Keratinocyte (primary cell): ENCODE measurements at regions not wholly inside any gene's neighbourhood (a gene's known extent, or its start where the extent isn't known, plus 50 kb on each side); places are given as distances from the start of the nearest gene placed in this dataset.

ENCODE experiments used
- DNase-seq: peaks from one replicate; pipeline ENCODE4 v3.0.0-alpha.2; 2011; ENCODE audit warnings: low read depth, missing footprints, low spot score
- FAIRE-seq: peaks from 2 replicates; lab custom pipeline; 2011; peaks lifted over from hg19 to GRCh38; lab: Jason Lieb, UNC
- H2AFZ ChIP-seq: 2 replicates; pipeline ENCODE4 v1.6.0; 2012; ENCODE audit warnings: low read length, control low read depth, inconsistent platforms; ENCODE audit not compliant: control insufficient read depth
- H3K27ac ChIP-seq: 2 replicates; pipeline ENCODE4 v1.5.1; 2011; ENCODE audit warnings: low read length; ENCODE audit not compliant: control insufficient read depth, insufficient read depth
- H3K27me3 ChIP-seq: 3 replicates; pipeline ENCODE4 v1.6.0; 2011; ENCODE audit warnings: low read length; ENCODE audit not compliant: control insufficient read depth, insufficient read depth; ENCODE audit errors: extremely low read depth
- H3K36me3 ChIP-seq, 2 experiments: 2 replicates in 1 of 2; 3 replicates in 1 of 2; pipeline ENCODE4 v1.5.1; 2011; ENCODE audit warnings: low read length in 2 of 2, mild to moderate bottlenecking in 1 of 2; ENCODE audit not compliant: control insufficient read depth in 2 of 2, insufficient read depth in 2 of 2; ENCODE audit errors: extremely low read depth in 1 of 2
- H3K4me1 ChIP-seq: 3 replicates; pipeline ENCODE4 v1.5.1; 2011; ENCODE audit warnings: low read length; ENCODE audit not compliant: control insufficient read depth, insufficient read depth; ENCODE audit errors: extremely low read depth
- H3K4me2 ChIP-seq: 3 replicates; pipeline ENCODE4 v1.6.0; 2011; ENCODE audit warnings: low read depth, low read length; ENCODE audit not compliant: control insufficient read depth, insufficient read depth; ENCODE audit errors: extremely low read depth
- H3K4me3 ChIP-seq, 3 experiments: fragments of 200-600 bp in 1 of 3; sonication (generic) in 1 of 3; 2 replicates in 2 of 3; 3 replicates in 1 of 3; pipeline ENCODE4 v1.5.1; 2011 to 2016; ENCODE audit warnings: low read length in 3 of 3, mild to moderate bottlenecking in 3 of 3, control low read depth in 2 of 3, inconsistent platforms in 1 of 3, low read depth in 1 of 3, mixed read lengths in 1 of 3, mixed run types in 1 of 3, moderate library complexity in 1 of 3; ENCODE audit not compliant: control insufficient read depth in 2 of 3, insufficient read depth in 2 of 3; ENCODE audit errors: extremely low read depth in 1 of 3
- H3K79me2 ChIP-seq: 2 replicates; pipeline ENCODE4 v1.6.0; 2012; ENCODE audit warnings: low read length; ENCODE audit not compliant: control insufficient read depth, insufficient read depth
- H3K9ac ChIP-seq: 3 replicates; pipeline ENCODE4 v1.6.0; 2011; ENCODE audit warnings: low read length; ENCODE audit not compliant: control insufficient read depth, insufficient read depth; ENCODE audit errors: extremely low read depth
- H3K9me1 ChIP-seq: 3 replicates; pipeline ENCODE4 v1.6.0; 2011; ENCODE audit warnings: low read length; ENCODE audit not compliant: control insufficient read depth, insufficient read depth; ENCODE audit errors: extremely low read depth
- H3K9me3 ChIP-seq: 2 replicates; pipeline ENCODE4 v1.5.1; 2012; ENCODE audit warnings: low read depth, low read length; ENCODE audit not compliant: control insufficient read depth
- H4K20me1 ChIP-seq: 3 replicates; pipeline ENCODE4 v1.6.0; 2011; ENCODE audit warnings: low read length; ENCODE audit not compliant: control insufficient read depth, insufficient read depth; ENCODE audit errors: extremely low read depth
- CTCF ChIP-seq, 3 experiments: IDR thresholded peaks in 1 of 3; conservative IDR thresholded peaks in 1 of 3; optimal IDR thresholded peaks in 1 of 3; 2 replicates in 2 of 3; 3 replicates in 1 of 3; pipeline versions ENCODE3 to v1.5.1; 2011; ENCODE audit warnings: low read length in 3 of 3, mild to moderate bottlenecking in 3 of 3, moderate library complexity in 2 of 3, control low read depth in 1 of 3, inconsistent platforms in 1 of 3; ENCODE audit not compliant: insufficient read depth in 2 of 3; ENCODE audit errors: extremely low read depth in 1 of 3
- EZH2 ChIP-seq: IDR thresholded peaks from one replicate; pipeline ENCODE4 v1.6.1; 2012; ENCODE audit warnings: inconsistent platforms, mild to moderate bottlenecking, low read length, moderate library complexity
- dilution Hi-C: fragments of 300-500 bp; cut with MboI; formaldehyde crosslinking; loops from one replicate; pipeline ENCODE4 v1.7.0; 2020; ENCODE audit warnings: low sequenced_read_pairs; ENCODE audit not compliant: extremely low pct_ligation_motif_present

- no peaks in the 10 kb centered on the region for H3K27me3 ChIP-seq
- FAIRE-seq (no peak), DNase-seq (no peak)
- H3K36me3 ChIP-seq = no peaks in the 10 kb centered on the region
- H2AFZ ChIP-seq = no peak overlapping the region
- H3K9me3 ChIP-seq = no peaks in the 10 kb centered on the region
- peaks cover 3% of the 10 kb centered on the region for H3K4me1 ChIP-seq
- no peak overlapping the region for H3K4me2 ChIP-seq
- no peak overlapping the region for H3K9ac ChIP-seq
- no peak overlapping the region for H3K27ac ChIP-seq
- no peak overlapping the region for H3K4me3 ChIP-seq
- no peaks in the 10 kb centered on the region for H4K20me1 ChIP-seq
- no peaks in the 10 kb centered on the region for H3K79me2 ChIP-seq
- dilution Hi-C loops = no loop called here
- TF ChIP-seq CTCF (optimal IDR thresholded peaks at IDR 0.05 in 1 of 3, IDR thresholded peaks at IDR 0.05 in 1 of 3, conservative IDR thresholded peaks at IDR 0.05 in 1 of 3; ENCODE audit: extremely low read depth in 1 of 3, insufficient read depth in 2 of 3, low read length in 3 of 3) (no peak), EZH2 (no peak)
- no peaks in the 10 kb centered on the region for H3K9me1 ChIP-seq
Observed at GRCh38 chr16:87199901-87200300, 117.3 kb downstream of the C16orf95 start.

GRCh38 chr16:87200637-87201036, 116.6 kb downstream of the C16orf95 start:
- H3K4me1 ChIP-seq = peaks cover 3% of the 10 kb centered on the region
- FAIRE-seq (no peak), DNase-seq (no peak)
- no peaks in the 10 kb centered on the region for H3K36me3 ChIP-seq
- H3K79me2 ChIP-seq = no peaks in the 10 kb centered on the region
- no peak overlapping the region for H3K9ac ChIP-seq
- H3K27me3 ChIP-seq = no peaks in the 10 kb centered on the region
- no peaks in the 10 kb centered on the region for H3K9me1 ChIP-seq
- no peak for TF ChIP-seq EZH2
- no peak for TF ChIP-seq CTCF (optimal IDR thresholded peaks at IDR 0.05 in 1 of 3, IDR thresholded peaks at IDR 0.05 in 1 of 3, conservative IDR thresholded peaks at IDR 0.05 in 1 of 3; ENCODE audit: extremely low read depth in 1 of 3, insufficient read depth in 2 of 3, low read length in 3 of 3)
- H3K4me2 ChIP-seq = no peak overlapping the region
- H3K4me3 ChIP-seq = no peak overlapping the region
- no peak overlapping the region for H2AFZ ChIP-seq
- H4K20me1 ChIP-seq = no peaks in the 10 kb centered on the region
- no peaks in the 10 kb centered on the region for H3K9me3 ChIP-seq
- H3K27ac ChIP-seq = no peak overlapping the region
- dilution Hi-C loops = no loop called here
